ENCODE measurements at regions not wholly inside any gene's neighbourhood (a gene's known extent, or its start where the extent isn't known, plus 50 kb on each side); places are given as distances from the start of the nearest gene placed in this dataset.

DNA sequence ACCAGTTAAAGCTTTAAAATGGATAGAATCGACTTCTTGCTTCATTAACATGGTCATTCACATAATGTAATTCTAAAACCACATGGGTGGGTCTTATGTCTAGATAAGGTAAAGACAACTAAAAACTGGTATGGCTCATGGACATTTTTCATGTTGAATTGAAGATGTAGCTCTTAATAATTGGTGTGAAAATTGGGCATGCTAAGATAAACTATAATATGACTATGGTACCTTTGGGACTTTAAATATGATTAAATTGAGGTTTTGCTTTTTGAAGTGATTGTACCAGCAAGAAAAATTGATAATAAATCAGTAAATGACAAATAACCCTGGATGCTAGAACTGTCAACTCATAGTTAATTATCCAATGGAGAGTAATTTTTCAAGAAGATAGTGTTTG, 710.7 kb upstream of the PTPRD start:
- no peak for DNase-seq (ENCODE audit: low read depth)

DNA sequence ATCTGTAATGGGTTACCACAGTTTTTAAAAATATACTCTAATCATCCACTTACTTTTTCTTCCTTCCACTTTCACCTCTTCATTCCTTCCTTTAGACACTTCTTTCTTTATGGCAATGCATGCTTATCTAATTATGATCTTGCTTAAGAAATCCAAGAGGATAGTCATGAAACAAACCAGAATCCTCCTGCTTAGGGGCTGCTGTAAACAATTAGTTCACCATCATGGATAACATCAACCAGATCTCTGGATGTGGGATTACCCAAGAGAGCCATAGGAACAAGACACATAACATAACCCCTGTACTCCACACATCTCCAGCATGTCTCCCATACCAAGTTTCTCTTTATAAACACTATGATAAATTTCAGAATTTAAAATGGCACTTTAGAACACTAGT, 713.4 kb upstream of the PTPRD start:
- no peak for DNase-seq (ENCODE audit: low read depth)

DNA sequence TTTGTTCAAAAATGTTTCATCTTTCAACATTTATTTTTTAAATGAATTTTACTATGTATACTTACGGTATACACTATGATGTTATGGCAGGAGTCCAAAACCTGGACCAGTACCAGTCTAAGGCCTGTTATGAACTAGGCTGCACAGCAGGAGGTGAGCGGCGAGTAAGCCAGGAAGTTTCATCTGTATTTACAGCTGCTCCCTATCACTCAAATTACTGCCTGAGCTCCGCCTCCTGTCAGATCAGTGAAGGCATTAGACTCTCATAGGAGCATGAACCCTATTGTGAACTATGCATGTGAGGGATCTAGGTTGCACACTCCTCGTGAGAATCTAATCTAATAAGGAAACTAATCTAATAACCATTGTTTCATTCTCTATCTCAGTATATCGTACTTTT, 715.5 kb upstream of the PTPRD start:
- DNase-seq (ENCODE audit: low read depth): no peak

DNA sequence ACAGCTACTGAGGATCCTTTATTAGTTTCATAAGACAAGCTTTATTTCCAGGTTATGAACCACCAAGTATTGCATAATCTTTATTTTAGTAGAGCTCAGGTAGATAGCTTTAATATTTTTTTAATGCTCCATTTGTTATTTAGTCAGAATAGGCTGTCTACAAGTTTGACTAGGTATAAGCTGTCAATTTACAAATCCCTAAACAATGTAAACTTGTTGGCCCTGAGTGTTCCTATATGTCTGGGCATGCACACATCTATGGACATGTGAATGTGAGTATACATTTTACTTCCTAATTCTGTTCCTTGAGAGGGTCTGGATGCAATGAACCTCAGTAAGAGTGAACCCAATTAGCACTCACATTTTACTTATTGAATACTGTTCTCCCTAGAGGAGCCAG, 722.2 kb upstream of the PTPRD start:
- no peak for DNase-seq (ENCODE audit: low read depth)

DNA sequence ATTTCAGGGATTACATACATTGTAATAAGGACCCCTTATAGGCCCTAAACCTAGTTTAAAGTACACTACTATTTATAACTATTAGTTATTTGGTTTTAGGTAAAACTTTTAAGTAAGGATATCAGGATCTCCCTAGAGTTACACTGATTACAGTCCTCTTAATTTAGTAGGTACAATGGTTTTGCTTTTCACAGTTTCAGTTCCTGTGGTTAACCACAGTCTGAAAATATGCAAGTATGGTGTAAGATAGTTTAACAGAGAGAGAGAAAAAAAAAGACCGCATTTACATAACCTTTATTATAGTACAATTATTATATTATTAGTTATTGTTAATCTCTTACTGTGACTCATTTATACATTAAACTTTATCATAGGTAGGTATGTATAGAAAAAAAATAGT, 725.3 kb upstream of the PTPRD start:
- no peak for DNase-seq (ENCODE audit: low read depth)

DNA sequence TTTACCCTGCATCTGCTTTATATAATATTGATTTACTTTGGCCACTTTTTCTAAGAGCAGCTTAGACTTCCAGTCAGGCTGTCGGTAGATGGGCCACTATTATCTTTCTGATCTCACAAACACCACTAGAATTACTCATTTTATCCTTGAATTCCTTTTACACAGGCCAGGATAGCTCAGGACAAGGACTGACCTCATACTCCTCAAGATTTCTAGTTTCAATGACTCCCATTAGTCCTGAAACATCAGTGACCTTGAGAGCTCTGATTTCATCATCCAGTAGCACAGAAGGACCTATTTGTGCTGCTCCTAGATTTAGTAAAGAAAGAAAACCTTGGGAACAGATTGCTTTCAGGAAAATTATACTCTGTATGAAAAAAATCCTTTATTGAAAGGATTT, 727.9 kb upstream of the PTPRD start:
- DNase-seq (ENCODE audit: low read depth): no peak

DNA sequence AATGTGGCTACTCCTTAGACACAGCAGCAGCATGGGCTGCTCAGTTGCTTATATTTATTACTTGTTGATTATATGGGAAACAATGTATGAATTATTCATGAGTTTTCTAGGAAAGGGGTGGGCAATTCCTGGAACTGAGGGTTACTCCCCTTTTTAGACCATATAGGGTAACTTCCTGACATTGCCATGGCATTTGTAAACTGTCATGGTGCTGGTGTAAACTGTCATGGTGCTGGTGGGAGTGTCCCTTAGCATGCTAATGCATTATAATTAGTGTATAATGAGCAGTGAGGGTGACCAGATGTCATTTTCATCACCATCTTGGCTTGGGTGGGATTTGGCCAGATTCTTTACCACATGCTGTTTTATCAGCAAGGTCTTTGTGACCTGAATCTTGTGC, 734.6 kb upstream of the PTPRD start:
- DNase-seq (ENCODE audit: low read depth): no peak

DNA sequence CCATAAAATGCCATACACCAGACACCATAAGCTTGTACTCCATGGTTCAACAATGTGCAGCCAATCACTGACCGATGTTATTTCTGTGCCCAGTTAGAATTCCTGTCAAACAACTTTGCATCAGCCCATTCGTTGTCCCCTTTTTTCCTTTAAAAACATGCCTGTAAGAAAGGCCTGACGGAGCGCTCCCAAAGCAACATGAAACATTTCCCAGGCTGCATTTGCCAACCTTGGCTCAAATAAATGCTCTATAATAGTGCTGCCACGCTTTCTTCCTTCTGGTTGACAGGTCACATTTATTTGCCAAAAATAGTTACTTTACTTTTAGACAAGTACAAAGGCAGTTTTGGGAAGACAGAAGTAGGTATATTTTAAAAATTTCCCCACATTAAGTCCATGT, 735.6 kb upstream of the PTPRD start:
- DNase-seq (ENCODE audit: low read depth): no peak

DNA sequence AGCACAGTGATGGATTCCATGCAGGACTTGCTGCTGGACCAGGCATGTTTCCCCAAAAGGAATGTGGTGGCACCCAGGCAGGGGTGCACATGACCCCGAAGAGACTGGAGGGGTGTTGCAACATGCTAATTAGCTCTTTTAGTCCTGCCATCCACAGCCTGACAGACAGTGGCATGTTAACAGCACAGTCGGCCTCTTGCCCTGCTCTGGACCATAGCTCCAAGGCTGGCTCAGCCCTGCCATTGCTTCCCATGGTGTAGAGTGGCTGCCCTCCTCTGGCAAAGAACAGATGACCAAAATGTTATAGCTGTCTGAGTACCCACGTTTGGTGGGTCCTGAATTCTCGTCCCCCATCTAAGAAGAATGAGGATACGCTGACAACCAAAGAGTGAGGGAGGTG, 736.4 kb upstream of the PTPRD start:
- no peak for DNase-seq (ENCODE audit: low read depth)

DNA sequence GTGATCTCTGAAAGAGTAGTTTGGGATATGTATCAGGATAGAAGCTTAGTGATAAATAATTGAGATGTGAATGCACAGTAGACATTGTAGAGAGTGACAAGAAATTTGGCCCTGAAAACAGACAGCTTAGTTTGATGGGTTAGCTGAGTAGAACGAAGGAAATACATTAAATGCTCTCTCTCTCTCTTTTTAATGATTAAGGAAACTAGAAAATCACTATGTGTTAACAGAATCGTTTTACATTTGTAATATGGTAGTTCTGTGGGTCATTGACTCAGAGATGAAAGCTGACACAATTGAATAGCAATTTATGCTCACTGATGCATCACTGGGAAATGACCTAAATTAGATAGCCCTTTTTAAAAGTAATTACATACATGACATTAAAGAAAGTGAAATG, 739.8 kb upstream of the PTPRD start:
- no peak for DNase-seq (ENCODE audit: low read depth)

DNA sequence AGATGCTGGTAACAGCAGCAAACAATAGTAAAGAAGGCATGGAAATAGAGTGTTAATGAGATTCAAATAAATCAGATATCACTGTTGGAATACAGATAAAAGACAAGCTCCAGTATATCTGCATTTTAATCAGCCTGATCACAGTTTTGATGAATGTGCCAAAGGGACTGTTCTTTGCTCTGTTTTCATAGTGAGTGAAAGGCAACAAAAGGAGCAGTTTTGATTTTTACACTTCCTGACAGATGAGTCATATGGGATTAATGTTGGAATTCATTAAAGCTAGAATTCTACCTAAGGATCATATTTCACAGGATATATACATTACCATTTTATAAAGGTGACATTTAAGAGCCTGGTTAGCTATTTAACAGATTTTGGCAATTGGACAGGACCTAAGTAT, 743.3 kb upstream of the PTPRD start:
- no peak for DNase-seq (ENCODE audit: low read depth)

DNA sequence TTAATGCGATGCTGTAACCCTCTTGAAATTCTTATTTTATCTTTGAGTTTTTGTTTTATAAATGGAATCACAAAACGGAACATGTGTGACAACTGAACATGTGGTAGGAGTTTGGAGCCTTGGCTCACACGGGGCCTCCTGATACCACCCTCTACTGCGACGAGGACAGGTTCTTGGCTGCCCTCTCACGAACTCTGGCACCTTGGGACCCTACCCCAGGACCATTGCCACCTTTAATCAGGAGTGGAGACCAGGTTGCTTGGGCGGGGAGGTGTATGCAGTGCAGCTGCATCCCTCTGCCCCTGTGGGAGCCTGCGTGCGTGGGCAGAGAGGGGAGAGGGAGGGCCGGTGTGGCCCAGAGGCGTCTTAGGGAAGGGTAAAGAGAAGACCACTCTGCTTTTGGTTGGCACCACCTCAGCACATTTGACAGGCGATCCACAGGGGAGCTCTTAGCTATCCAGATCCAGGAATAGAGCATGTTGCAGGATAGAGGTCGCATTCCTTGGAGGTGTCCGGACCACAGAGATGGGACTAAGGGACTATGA, 753.9 kb upstream of the PTPRD start:
- DNase-seq (ENCODE audit: low read depth): no peak

DNA sequence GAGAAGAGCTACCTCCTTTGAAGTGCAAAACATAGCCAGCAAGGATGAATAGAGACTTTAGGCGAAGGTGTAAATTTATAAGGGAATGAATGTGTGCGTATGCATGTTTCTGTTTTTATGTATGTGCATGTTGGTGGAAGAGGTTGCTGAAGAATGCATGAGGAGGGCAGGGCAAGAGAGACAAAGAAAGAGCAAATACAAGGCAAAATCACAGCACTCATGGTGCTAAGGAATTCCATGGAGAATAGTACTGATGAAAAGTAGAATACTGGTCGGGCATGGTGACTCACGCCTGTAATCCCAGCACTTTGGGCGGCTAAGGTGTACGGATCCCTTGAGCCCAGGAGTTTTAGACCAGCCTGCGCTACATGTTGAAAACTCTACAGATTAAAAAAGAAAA, 762.1 kb upstream of the PTPRD start:
- no peak for DNase-seq (ENCODE audit: low read depth)

DNA sequence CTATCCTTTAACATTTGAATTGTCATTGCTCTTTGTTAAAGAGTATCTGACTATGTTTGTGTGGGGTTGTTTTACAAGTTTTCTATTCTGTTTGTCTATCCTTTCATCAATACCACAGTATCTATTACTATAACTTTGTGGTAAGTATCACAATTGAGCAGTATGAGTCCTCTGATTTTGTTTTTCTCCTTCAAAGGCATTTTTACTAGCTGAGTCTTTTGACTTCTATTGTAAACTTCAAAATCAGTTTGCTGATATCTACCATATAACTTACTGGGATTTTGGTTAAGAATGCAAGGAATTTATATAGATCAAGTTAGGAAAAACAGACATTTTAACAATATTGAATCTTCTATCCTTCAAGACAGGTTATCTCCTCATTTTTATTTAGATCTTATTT, 789.8 kb upstream of the PTPRD start:
- no peak for DNase-seq (ENCODE audit: low read depth)

DNA sequence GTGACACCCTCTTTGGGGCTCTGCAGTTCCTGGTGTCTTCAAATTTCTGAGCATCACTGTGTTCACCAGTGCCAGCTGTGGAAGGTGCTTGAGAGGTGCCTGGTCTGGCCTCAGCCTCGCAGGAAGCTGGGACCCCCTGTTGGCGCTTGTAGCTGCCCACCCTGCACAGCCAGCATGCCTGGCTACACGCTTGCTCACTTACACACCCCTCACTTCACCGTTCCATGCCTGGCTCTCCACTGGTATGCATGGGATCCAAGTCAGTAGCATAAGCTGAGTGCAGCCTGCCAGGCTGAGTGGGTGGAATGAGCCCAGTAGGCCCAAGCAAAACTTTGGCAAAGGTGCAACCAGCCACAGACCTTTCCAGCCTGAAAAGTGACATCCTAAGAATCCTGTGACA, 801.4 kb upstream of the PTPRD start:
- DNase-seq (ENCODE audit: low read depth): no peak

DNA sequence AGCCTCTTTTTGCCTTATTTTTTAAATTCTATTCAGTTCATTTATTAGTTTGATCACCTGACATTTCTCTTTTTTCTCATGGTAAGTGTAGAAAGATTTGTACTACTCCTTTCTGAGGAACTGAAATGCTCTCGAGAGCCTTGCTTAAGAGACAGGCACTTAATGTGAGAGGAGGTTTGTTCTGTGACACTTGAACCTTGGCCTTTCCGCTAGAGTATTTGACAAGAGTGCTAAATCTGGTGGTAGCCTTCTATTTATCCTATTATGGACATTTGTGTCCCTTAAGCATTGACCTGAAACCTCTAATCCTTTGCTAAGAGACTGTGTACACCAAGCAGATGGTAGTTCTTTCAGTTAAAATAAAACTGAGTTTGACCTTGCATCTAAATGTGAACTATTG, 805.0 kb upstream of the PTPRD start:
- DNase-seq (ENCODE audit: low read depth): no peak

DNA sequence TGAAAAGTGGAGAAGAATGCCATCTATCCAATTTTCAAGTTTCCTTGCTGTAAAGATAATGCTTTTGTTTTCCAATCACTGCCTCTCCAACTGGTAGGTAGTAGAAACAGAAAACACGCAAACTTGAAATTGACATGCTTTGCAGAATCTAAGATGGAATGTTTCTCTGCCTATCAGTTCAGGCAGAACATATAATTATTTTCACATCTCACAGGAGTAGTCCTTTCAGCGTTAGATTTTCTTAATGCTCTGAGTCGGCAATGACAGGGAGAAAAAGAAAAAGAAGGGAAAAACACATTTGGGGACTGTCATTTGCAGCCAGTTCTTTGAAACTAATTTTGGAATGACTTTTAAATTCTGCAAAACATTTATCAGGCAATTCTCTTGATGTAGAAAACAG, 818.7 kb upstream of the PTPRD start:
- no peak for DNase-seq (ENCODE audit: low read depth)

DNA sequence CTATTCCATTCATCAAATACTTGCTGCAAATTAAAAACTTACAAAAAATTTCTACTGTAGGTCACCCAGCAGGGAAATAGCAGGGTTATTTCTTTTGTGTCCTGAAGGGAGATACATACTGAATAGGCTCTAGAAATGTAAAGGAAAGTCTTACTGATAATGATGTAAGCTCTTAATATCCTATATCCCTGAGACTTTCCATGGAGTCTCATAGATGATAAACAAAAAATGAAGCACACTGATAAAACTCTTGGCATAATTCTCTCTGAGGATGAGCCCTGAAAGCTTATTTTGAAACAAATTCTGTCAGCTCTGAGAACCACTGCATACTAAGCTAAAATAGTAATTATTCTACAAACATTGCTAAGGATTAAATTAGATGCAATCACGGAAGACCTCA, 819.6 kb upstream of the PTPRD start:
- no peak for DNase-seq (ENCODE audit: low read depth)

DNA sequence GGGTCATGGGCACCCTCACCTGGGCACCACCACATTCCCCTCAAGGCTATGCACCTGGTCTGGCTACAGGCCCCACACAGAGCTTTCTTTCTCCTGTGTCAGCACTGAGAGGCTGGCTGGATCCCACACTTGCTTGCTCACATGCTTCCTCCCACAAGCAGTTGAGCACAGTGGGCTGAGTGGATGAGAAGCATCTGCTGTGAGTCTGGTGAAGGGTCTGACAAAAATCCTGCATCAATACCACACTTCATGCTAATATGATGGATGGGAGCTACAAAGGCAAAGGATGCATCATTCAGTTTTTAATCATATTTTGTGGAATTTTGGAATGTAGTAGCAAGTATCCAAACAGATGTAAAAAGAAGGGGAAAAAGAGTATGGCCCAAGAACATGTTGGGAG, 830.8 kb upstream of the PTPRD start:
- no peak for DNase-seq (ENCODE audit: low read depth)

DNA sequence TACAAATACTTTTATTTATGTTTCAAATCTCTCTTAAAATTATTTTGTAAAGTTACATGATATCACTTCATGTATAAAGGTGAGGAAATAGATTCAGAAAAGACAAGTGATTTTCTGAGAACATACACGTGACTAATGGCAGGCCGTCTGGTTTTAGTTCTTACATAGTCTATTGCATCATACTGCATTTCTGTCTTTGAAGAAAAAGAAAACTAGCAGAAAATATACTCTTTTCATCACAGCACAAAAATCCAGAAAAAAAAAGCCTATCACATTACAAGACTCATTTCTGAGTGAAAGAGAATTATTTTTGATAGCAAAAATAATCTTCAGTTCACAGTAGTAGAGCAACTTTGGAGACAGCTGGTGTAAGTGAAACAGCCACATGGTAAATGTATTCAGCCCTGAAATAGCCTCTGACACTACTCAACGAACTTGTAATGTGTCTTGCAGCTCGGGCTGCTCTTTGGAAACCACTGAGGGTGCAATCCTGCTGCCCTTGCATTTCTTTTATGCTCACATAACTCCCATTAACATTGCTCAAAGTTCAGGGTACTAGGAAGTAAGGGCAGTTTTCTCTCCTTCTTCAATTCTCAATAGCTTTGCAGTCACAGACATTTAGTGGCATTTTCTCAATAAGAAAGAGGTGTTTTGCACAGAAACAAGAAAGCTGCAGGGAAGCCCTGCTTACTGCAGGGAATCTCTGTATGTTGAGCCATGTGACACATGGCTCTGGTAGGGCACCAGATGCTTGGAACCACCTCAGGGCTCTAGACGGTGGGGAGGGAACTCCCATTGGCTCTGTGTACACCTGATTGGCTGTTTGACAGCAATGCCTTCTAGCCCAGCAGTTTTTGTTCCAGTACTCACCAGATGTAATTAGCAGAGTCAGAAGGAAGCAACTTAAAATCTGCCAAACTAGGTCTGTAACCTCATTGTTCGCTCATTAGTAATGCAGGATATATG, 845.3 kb upstream of the PTPRD start:
- no peak for DNase-seq (ENCODE audit: low read depth)

DNA sequence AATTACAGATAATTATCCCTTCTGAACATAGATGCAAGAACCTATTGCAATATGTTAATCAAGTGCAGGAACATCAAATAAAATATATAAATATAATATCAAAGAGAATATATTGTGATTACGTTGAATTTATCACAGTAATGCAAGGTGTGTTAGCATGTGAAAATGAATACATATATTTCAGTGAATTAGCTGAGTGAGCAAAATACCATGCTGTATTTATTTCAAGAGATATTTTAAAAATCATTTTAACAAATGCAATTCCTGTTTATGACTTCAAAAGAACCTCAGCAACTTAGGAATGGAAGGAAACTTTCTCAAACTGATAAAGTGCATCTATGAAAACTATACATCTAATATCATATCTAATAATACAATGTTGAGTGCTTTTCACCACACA, 856.9 kb upstream of the PTPRD start:
- DNase-seq (ENCODE audit: low read depth): no peak

DNA sequence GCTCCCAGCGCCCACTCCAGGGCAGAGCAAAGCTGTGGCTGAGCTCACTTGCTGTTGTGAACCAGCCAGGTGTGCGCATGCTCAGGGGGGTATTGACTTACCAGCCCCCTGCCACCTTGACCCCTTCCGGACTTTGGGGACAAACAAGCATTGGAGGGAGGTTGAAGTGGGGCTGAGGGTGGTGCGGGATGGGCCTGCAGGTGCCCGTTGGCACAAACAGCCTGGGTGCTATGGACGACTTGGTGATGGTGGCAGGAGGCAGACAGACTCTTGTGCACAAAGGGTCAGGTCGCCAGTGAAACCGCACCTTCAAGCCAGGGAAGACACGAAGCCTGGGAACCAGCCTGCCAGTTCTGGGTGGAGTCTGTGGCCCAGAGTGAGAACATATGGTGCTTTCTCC, 858.5 kb upstream of the PTPRD start:
- DNase-seq (ENCODE audit: low read depth): no peak

DNA sequence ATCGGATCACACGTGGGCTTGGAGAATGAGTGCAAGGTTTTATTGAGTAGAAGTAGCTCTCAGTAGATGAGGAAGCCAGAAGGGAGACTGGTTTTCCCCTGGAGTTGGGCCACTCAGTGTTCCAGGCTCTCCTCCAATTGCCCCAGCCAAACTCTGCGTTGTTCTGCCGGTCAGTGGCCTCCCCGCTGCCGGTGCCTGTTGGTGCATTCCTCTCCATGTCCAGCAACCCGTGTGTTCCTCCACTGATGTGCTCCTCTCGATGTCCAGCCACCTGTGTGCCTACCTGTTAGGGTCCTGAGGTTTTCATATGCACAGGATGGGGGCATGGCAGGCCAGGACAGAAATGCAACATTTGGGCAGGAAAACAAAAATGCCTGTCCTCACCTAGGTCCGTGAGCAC, 888.0 kb upstream of the PTPRD start:
- no peak for DNase-seq (ENCODE audit: low read depth)

DNA sequence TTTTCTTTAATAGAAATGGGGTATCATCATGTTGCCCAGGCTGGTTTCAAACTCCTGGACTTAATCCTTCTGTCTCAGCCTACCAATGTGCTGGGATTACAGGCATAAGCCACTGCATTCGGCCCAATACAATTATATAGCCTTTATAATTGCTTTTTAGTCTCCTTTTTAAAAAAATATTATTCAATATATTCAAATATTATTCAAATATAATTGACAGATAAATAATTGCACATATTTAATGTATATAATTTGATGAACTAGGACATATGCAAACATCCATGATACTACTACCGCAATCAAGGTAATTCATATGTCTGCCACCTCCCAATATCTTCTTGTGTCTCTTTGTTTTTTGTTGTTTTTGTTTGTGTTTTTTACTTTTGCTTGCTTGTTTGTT, 894.2 kb upstream of the PTPRD start:
- DNase-seq (ENCODE audit: low read depth): no peak

Measured in CMK (cell line).